BJ (cell line): ENCODE measurements at regions not wholly inside any gene's neighbourhood (a gene's known extent, or its start where the extent isn't known, plus 50 kb on each side); places are given as distances from the start of the nearest gene placed in this dataset.
"Not testable (repeated sequence)": the region's sequence is repeated elsewhere in the genome, so short reads cannot be mapped to it uniquely, and the experiment has no call there.

ENCODE experiments used
- CTCF ChIA-PET: fragments of 350-600 bp; formaldehyde crosslinking; extraction: SDS; loops from one replicate; lab custom pipeline; 2021; ENCODE audit warnings: antibody characterized with exemption, inconsistent platforms; lab: Yijun Ruan, JAX
- POLR2A ChIA-PET: fragments of 300-600 bp; sonication (Branson Sonifier 250); formaldehyde crosslinking; extraction: SDS; loops from one replicate; lab custom pipeline; 2021; ENCODE audit warnings: antibody characterized with exemption; lab: Charles Lee
- DNase-seq: peaks from one replicate; pipeline ENCODE4 v3.0.0-alpha.2; 2011; ENCODE audit warnings: low read depth
- H3K27me3 ChIP-seq: 2 replicates; pipeline ENCODE4 v1.6.0; 2011; ENCODE audit warnings: low read length; ENCODE audit not compliant: control insufficient read depth, insufficient read depth
- H3K36me3 ChIP-seq: 2 replicates; pipeline ENCODE4 v1.5.1; 2011; ENCODE audit warnings: low read length; ENCODE audit not compliant: control insufficient read depth, insufficient read depth
- H3K4me3 ChIP-seq: 2 replicates; pipeline ENCODE4 v1.5.1; 2011; ENCODE audit warnings: low read depth, mild to moderate bottlenecking, control low read depth, low read length
- TF ChIP-seq, protein P1 (sequence below): IDR thresholded peaks from 2 replicates; pipeline ENCODE4 v1.5.1; 2011; ENCODE audit warnings: low read depth, mild to moderate bottlenecking, control low read depth, inconsistent platforms, low read length, moderate library complexity; ENCODE audit not compliant: insufficient read depth

DNA sequence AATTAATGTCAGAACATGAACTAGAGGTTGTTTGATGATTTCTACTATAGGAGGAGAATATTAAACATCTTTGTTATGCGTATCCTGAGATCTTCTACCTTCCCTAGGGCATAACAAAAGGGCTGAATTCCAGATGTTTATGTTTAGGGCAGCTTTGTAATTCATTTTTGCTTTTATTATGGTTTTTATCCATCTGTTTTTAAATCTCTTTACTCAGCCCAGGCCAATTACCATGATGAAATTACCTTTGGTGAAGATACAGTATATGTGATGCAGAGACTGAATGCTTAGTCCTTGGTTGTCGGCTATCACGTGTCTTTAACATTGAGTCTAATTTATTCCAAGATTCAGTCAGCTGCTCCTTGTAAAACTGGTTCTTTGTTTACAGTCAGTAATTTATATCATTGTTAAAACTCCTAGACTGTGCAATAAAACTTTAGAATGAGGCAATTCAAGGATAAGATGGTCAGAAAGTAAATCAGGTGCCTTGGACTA lies 176.9 kb downstream of the CTH start:
- TF ChIP-seq, protein P1, sequence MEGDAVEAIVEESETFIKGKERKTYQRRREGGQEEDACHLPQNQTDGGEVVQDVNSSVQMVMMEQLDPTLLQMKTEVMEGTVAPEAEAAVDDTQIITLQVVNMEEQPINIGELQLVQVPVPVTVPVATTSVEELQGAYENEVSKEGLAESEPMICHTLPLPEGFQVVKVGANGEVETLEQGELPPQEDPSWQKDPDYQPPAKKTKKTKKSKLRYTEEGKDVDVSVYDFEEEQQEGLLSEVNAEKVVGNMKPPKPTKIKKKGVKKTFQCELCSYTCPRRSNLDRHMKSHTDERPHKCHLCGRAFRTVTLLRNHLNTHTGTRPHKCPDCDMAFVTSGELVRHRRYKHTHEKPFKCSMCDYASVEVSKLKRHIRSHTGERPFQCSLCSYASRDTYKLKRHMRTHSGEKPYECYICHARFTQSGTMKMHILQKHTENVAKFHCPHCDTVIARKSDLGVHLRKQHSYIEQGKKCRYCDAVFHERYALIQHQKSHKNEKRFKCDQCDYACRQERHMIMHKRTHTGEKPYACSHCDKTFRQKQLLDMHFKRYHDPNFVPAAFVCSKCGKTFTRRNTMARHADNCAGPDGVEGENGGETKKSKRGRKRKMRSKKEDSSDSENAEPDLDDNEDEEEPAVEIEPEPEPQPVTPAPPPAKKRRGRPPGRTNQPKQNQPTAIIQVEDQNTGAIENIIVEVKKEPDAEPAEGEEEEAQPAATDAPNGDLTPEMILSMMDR, result no peak
- CTCF ChIA-PET, result no interaction called here

DNA sequence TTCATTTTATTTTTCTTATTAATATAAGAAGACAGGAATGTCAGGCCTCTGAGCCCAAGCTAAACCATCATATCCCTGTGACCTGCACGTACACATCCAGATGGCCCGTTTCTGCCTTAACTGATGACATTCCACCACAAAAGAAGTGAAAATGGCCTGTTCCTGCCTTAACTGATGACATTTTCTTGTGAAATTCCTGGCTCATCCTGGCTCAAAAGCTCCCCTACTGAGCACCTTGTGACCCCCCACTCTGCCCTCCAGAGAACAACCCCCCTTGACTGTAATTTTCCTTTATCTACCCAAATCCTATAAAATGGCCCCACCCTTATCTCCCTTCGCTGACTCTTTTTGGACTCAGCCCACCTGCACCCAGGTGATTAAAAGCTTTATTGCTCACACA lies 182.5 kb downstream of the CTH start:
- H3K36me3 ChIP-seq, CTCF ChIA-PET, H3K4me3 ChIP-seq, H3K27me3 ChIP-seq, POLR2A ChIA-PET, DNase-seq: not testable (repeated sequence)

More for the DNA sequence above, 176.9 kb downstream of the CTH start:
- no peak overlapping the region for H3K4me3 ChIP-seq
- no peak for DNase-seq
- POLR2A ChIA-PET, result no interaction called here
- H3K36me3 ChIP-seq, result no peaks in the 10 kb centered on the region
- H3K27me3 ChIP-seq, result no peaks in the 10 kb centered on the region

DNA sequence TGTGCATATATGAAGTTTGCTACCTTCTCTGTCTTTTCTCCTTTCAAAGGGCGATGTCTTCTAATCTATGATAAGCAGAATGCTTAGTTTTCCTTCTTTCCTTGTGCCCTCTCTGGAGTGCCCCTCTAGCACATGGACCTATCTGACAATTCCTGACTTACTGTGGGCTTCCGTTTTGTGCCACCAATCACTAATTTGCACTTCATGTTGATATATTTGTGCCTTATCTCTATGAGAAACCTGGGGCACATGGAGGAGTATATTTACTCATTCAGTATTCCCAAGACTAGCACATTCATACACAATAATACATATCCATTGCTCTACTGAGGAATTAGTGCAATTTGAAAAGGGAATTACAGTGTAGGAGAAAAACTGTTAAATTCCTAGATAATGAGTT lies 197.7 kb downstream of the CTH start:
- ChIA-PET POLR2A (no interaction called here), CTCF (no interaction called here)

GRCh38 chr1:70610164-70610563 lies 199.1 kb downstream of the CTH start:
- DNase-seq, POLR2A ChIA-PET, CTCF ChIA-PET, H3K36me3 ChIP-seq, H3K4me3 ChIP-seq, H3K27me3 ChIP-seq: not testable (repeated sequence)

More for the DNA sequence above, 197.7 kb downstream of the CTH start:
- no peak overlapping the region for H3K4me3 ChIP-seq
- TF ChIP-seq, protein P1, result no peak
- DNase-seq, result no peak
- H3K36me3 ChIP-seq, result no peaks in the 10 kb centered on the region
- H3K27me3 ChIP-seq, result no peaks in the 10 kb centered on the region

DNA sequence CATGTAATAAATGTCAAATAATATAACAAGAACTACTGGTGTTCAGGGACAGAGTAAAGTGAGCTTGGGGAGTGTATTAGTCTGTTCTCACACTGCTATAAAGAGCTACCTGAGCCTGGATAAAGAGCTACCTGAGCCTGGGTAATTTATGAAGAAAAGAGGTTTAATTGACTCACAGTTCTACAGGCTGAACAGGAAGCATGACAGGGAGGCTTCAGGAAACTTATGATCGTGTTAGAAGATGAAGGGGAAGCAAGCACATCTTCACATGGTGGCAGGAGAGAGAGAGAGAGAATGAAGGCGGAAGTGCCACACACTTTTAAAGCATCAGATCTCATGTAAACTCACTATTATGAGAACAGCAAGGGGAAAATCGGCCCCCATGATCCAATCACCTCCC lies 205.9 kb downstream of the CTH start:
- CTCF ChIA-PET, result no interaction called here
- TF ChIP-seq, protein P1, result no peak
- H3K36me3 ChIP-seq, result no peaks in the 10 kb centered on the region
- POLR2A ChIA-PET, result no interaction called here
- no peak overlapping the region for H3K4me3 ChIP-seq
- no peaks in the 10 kb centered on the region for H3K27me3 ChIP-seq
- DNase-seq, result no peak

DNA sequence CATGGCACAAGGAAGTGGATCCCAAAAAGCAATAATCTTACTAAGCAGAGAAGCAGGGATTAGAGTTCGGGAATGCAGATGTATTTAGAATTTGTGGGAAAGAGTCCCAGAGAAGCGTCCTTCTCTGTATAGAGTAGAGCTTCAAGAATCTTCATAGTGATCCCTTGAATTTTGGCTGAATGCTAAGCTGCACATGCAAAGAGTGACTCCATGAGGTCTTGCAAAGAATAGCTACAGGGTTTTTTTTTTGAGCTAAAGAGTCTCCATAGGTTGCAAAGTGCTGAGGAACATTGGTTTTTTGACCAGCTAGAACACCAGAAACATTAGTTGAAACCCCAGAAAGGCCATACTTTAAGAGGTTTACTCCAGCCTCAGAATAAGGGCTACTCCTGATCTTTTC lies 206.7 kb downstream of the CTH start:
- DNase-seq, result no peak
- POLR2A ChIA-PET, result no interaction called here
- Histone ChIP-seq H3K27me3 (no peaks in the 10 kb centered on the region), H3K36me3 (no peaks in the 10 kb centered on the region), H3K4me3 (no peak overlapping the region)
- CTCF ChIA-PET, result interaction anchor here (0.7 kb wide), 1 partner anchor 437 kb away, joined by 6 read pairs; no protein-coding TSS in a partner anchor
- TF ChIP-seq, protein P1, result no peak
